Chondrocyte (in vitro differentiated cells): ENCODE measurements at regions not wholly inside any gene's neighbourhood (a gene's known extent, or its start where the extent isn't known, plus 50 kb on each side); places are given as distances from the start of the nearest gene placed in this dataset.

ENCODE experiments used
- DNase-seq: peaks from one replicate; pipeline ENCODE4 v3.0.0; 2021; ENCODE audit warnings: mixed read lengths, low spot score
- H3K27ac Mint-ChIP-seq: one replicate; pipeline ENCODE4 v1.8.0; 2021; ENCODE audit warnings: mild to moderate bottlenecking, moderate library complexity, mixed read lengths; ENCODE audit not compliant: unreplicated experiment
- H3K27me3 Mint-ChIP-seq: 2 replicates; pipeline ENCODE4 v1.8.0; 2021; ENCODE audit warnings: low read depth, mixed read lengths
- H3K36me3 Mint-ChIP-seq: 2 replicates; pipeline ENCODE4 v1.8.0; 2021; ENCODE audit warnings: low read depth, mixed read lengths
- H3K4me1 Mint-ChIP-seq: 2 replicates; pipeline ENCODE4 v1.8.0; 2021; ENCODE audit warnings: low read depth, mild to moderate bottlenecking, mixed read lengths
- H3K4me3 Mint-ChIP-seq: one replicate; pipeline ENCODE4 v1.8.0; 2021; ENCODE audit warnings: mild to moderate bottlenecking, moderate library complexity, mixed read lengths; ENCODE audit not compliant: unreplicated experiment
- H3K9me3 Mint-ChIP-seq: 2 replicates; pipeline ENCODE4 v1.8.0; 2021; ENCODE audit warnings: low read depth, mixed read lengths
- TF ChIP-seq, protein P1 (sequence below): fragments of 200-600 bp; sonication (generic); IDR thresholded peaks from 2 replicates; pipeline ENCODE4 v1.5.0; 2021; ENCODE audit warnings: antibody characterized with exemption, mild to moderate bottlenecking, moderate library complexity

DNA sequence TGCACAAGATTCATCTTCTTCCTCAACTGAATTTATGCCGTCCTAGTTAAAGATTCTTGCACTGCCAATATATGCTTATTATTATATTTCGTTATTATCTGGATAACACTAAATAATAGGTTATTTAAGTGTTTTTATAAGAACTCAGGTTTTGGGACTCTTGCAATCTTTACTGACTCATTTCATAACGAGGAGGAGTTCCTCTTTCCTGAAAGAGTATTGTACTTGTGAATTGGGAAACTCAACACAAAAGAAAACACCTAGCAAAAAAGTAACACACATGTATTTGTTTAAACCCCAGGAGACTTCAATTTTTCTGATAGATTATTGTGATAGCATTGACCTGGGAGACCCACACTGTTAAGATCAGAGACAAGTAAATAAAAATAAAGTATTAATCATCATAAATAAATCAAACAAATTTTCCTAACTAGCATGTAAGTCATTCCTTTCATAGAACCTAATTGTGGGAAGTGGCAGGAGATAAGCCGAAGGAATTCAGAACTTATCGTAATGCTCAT lies 505.8 kb downstream of the KCNJ2 start:
- DNase-seq: no peak
- no peak overlapping the region for H3K4me3 Mint-ChIP-seq
- no peaks in the 10 kb centered on the region for H3K27me3 Mint-ChIP-seq
- no peaks in the 10 kb centered on the region for H3K4me1 Mint-ChIP-seq
- H3K36me3 Mint-ChIP-seq: no peaks in the 10 kb centered on the region
- no peak overlapping the region for H3K27ac Mint-ChIP-seq
- TF ChIP-seq, protein P1, sequence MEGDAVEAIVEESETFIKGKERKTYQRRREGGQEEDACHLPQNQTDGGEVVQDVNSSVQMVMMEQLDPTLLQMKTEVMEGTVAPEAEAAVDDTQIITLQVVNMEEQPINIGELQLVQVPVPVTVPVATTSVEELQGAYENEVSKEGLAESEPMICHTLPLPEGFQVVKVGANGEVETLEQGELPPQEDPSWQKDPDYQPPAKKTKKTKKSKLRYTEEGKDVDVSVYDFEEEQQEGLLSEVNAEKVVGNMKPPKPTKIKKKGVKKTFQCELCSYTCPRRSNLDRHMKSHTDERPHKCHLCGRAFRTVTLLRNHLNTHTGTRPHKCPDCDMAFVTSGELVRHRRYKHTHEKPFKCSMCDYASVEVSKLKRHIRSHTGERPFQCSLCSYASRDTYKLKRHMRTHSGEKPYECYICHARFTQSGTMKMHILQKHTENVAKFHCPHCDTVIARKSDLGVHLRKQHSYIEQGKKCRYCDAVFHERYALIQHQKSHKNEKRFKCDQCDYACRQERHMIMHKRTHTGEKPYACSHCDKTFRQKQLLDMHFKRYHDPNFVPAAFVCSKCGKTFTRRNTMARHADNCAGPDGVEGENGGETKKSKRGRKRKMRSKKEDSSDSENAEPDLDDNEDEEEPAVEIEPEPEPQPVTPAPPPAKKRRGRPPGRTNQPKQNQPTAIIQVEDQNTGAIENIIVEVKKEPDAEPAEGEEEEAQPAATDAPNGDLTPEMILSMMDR: no peak
- H3K9me3 Mint-ChIP-seq: no peaks in the 10 kb centered on the region

DNA sequence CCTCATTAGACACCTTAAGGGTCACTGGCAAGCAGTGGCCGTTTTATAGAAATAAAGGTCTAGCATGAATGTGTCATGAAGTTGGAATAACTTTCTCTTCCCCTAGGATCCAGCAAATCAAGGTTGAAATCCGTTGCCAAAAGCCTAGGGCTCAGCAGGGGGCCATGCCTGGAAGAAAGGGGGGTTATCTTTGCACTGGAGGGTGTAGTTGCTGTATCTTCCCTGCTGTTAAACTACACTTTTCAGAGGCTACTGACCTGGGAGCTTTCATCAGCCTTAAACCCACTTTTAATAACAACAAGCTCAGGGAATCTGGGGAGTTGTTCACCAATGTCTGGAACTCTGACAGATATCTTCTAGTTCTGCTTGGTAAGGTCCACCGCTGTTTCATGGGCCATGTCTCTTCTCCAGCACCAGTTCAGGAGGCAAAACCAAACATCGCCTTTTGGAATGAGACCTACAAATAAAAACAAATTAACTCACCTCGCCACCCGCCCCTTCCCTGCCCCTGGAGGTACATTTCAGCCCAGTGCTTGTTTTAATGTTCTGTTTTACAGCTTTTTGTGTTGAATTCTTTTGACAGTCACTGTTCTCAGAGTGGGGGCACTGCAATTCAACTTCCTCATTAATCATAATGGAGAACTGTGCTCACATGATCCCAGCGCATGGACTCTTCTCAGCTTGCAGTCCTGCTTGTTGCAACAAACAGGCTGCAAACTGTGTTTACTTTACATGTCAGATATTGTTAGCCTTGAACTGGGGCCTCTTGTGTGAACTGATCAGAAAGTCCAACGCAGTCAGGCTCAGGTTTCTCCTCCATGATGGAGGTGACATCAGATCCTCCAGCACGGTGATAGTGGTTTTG lies 508.7 kb downstream of the KCNJ2 start:
- Mint-ChIP-seq H3K36me3 (no peaks in the 10 kb centered on the region), H3K27ac (no peak overlapping the region)

DNA sequence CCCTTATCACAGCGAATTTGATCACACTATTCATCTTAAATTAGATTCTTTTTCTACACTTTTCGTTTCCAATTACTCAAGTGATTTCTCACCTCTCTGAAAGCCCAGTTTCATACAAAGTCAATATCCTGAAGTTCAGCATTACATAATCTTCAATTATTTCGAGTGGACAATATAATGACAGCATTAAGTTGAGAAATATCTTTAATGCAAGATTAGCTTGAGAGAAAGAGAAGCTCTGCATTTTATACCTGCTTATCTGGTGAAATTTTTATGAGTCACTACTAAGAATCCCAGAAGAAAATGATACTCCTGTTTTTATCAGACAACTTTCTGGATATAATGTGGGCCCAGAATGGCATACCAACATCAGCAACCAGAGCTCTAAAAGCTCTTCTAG lies 509.6 kb downstream of the KCNJ2 start:
- no peak for DNase-seq
- Mint-ChIP-seq H3K4me1 (no peaks in the 10 kb centered on the region), H3K27ac (no peak overlapping the region), H3K4me3 (no peak overlapping the region), H3K9me3 (no peaks in the 10 kb centered on the region), H3K36me3 (no peaks in the 10 kb centered on the region), H3K27me3 (no peaks in the 10 kb centered on the region)
- TF ChIP-seq, protein P1: no peak

More for the DNA sequence above, 508.7 kb downstream of the KCNJ2 start:
- no peaks in the 10 kb centered on the region for H3K9me3 Mint-ChIP-seq
- no peaks in the 10 kb centered on the region for H3K4me1 Mint-ChIP-seq
- TF ChIP-seq, protein P1: no peak
- H3K27me3 Mint-ChIP-seq: no peaks in the 10 kb centered on the region
- no peak overlapping the region for H3K4me3 Mint-ChIP-seq
- DNase-seq: no peak

DNA sequence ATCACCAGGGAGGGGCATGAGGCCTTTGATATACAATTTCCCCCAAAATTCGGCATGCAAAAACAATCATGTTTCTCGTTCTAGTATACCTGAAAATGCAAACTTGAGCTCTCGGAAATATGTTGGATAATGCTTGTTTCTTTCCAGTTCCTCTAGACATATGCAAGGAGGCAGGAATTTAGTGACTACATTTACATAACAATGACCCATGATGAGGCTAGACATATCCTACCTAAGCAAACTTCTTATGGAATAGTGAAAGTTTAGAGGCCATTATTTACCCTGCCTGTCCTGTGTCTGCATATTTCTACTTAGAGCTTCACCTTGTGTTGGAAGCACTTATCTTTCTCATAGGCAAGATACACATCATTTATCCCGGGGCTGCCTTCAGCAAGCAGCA lies 514.6 kb downstream of the KCNJ2 start:
- no peak for DNase-seq
- Mint-ChIP-seq H3K9me3 (no peaks in the 10 kb centered on the region), H3K4me1 (no peaks in the 10 kb centered on the region), H3K36me3 (no peaks in the 10 kb centered on the region), H3K27me3 (no peaks in the 10 kb centered on the region), H3K4me3 (no peak overlapping the region), H3K27ac (no peak overlapping the region)
- TF ChIP-seq, protein P1: no peak

DNA sequence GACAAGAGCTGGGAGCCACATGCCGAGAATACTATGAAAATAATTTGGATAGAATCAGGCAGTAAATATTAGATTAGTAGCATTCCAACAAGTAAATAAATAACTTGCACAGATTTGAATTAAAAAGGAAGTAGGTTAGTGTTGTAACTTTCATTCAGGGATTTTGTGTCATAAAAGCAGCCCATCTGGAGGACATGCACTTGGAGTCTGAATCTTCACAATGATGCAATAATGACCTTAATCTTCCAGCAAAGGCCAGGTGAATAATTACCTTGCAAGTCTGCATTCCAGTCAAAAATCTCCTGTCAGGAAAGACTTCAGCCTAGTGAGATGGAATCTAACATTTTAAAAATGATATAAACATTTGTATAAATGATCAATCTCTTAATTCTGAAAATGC lies 518.1 kb downstream of the KCNJ2 start:
- Mint-ChIP-seq H3K36me3 (no peaks in the 10 kb centered on the region), H3K4me3 (no peak overlapping the region), H3K4me1 (no peaks in the 10 kb centered on the region), H3K27ac (no peak overlapping the region), H3K27me3 (no peaks in the 10 kb centered on the region), H3K9me3 (no peaks in the 10 kb centered on the region)
- TF ChIP-seq, protein P1: no peak
- no peak for DNase-seq
